HCT116 (cell line): ENCODE measurements at regions not wholly inside any gene's neighbourhood (a gene's known extent, or its start where the extent isn't known, plus 50 kb on each side); places are given as distances from the start of the nearest gene placed in this dataset.

Experiments
- ATAC-seq: fragments of 200-7000 bp; cut with Tn5 transposase; 2 replicates; pipeline ENCODE4 v1.9.1; 2020; ENCODE audit warnings: mild to moderate bottlenecking, moderate library complexity
- BruUV-seq: library from RNA; stranded (reverse); fragments of 400-500 nt; replicated peaks from 2 replicates; lab custom pipeline; 2021; lab: Mats Ljungman, UMichigan
- CTCF ChIA-PET: fragments of 300-600 bp; sonication (Branson Sonifier 250); formaldehyde crosslinking; loops from one replicate; lab custom pipeline; 2021; ENCODE audit warnings: antibody characterized with exemption; lab: Charles Lee
- POLR2A ChIA-PET: fragments of 300-600, 350-600 bp; sonication (Branson Sonifier 250); formaldehyde crosslinking; loops from one replicate; lab custom pipeline; 2021; ENCODE audit warnings: antibody characterized with exemption; lab: Charles Lee
- RAD21 ChIA-PET, 2 experiments: fragments of 300-600 bp; sonication (Branson Sonifier 250); formaldehyde crosslinking; loops; one replicate each; lab custom pipeline; 2023; ENCODE audit warnings: low total read pairs in 2 of 2; ENCODE audit not compliant: uncharacterized antibody in 2 of 2, unreplicated experiment in 2 of 2, low non-redundant PET in 1 of 2; lab: Charles Lee
- DNase-seq: peaks from one replicate; pipeline ENCODE4 v3.0.0-alpha.2; 2010; ENCODE audit warnings: low read depth, low spot score
- H2AFZ ChIP-seq: fragments of 200-600 bp; shearing (Covaris generic), sonication (generic); 2 replicates; pipeline ENCODE4 v1.6.1; 2017; ENCODE audit warnings: low read depth, mixed run types, mixed read lengths, antibody characterized with exemption, low read length; ENCODE audit not compliant: poor library complexity, severe bottlenecking
- H3K27ac ChIP-seq: 2 replicates; pipeline ENCODE4 v1.5.1; 2012; ENCODE audit warnings: low read depth, low read length
- H3K27me3 ChIP-seq: fragments of 200-600 bp; sonication (generic); 2 replicates; pipeline ENCODE4 v1.6.1; 2016; ENCODE audit warnings: mixed run types, low read length, mixed read lengths; ENCODE audit not compliant: insufficient read depth
- H3K36me3 ChIP-seq, 2 experiments: fragments of 200-500 bp in 1 of 2; fragments of 200-600 bp in 1 of 2; sonication (Bioruptor generic) in 1 of 2; sonication (generic) in 1 of 2; 2 replicates each; pipeline versions ENCODE4 v1.5.1 to v1.6.1; 2014 to 2016; ENCODE audit warnings: low read length in 2 of 2, inconsistent platforms in 1 of 2, mixed read lengths in 1 of 2, mixed run types in 1 of 2; ENCODE audit not compliant: insufficient read depth in 2 of 2, control insufficient read depth in 1 of 2
- H3K4me1 ChIP-seq, 2 experiments: fragments of 200-600 bp in 1 of 2; sonication (generic) in 1 of 2; 2 replicates each; pipeline versions ENCODE4 v1.5.1 to v1.6.1; 2012 to 2017; ENCODE audit warnings: low read length in 2 of 2, inconsistent platforms in 1 of 2, mild to moderate bottlenecking in 1 of 2, mixed read lengths in 1 of 2, mixed run types in 1 of 2, moderate library complexity in 1 of 2; ENCODE audit not compliant: insufficient read depth in 2 of 2, control insufficient read depth in 1 of 2
- H3K4me2 ChIP-seq: fragments of 200-600 bp; sonication (generic); 2 replicates; pipeline ENCODE4 v1.6.1; 2017; ENCODE audit warnings: mixed run types, low read length, mixed read lengths
- H3K4me3 ChIP-seq, 2 experiments: fragments of 200-600 bp in 1 of 2; sonication (generic) in 1 of 2; replicated peaks in 1 of 2; 2 replicates each; pipeline ENCODE4 v1.5.1; 2011 to 2016; ENCODE audit warnings: low read length in 2 of 2, control low read depth in 1 of 2, low read depth in 1 of 2, mild to moderate bottlenecking in 1 of 2, mixed read lengths in 1 of 2, mixed run types in 1 of 2
- H3K79me2 ChIP-seq: fragments of 200-600 bp; sonication (generic); 2 replicates; pipeline ENCODE4 v1.6.1; 2017; ENCODE audit warnings: mild to moderate bottlenecking, mixed run types, low read length, moderate library complexity, mixed read lengths; ENCODE audit not compliant: insufficient read depth
- H3K9ac ChIP-seq: fragments of 200-600 bp; sonication (generic); 2 replicates; pipeline ENCODE4 v1.6.1; 2016; ENCODE audit warnings: low read length, mixed read lengths
- H3K9me2 ChIP-seq: fragments of 200-600 bp; sonication (generic), shearing (Covaris generic); 2 replicates; pipeline ENCODE4 v1.6.1; 2017; ENCODE audit warnings: mixed run types, mild to moderate bottlenecking, moderate library complexity; ENCODE audit not compliant: insufficient read depth
- H3K9me3 ChIP-seq, 2 experiments: fragments of 200-500 bp in 1 of 2; fragments of 200-600 bp in 1 of 2; sonication (Bioruptor generic) in 1 of 2; sonication (generic) in 1 of 2; 2 replicates each; pipeline ENCODE4 v1.6.1; 2014 to 2017; ENCODE audit warnings: low read length in 2 of 2, mixed read lengths in 2 of 2, inconsistent platforms in 1 of 2, low read depth in 1 of 2, mild to moderate bottlenecking in 1 of 2, mixed run types in 1 of 2, moderate library complexity in 1 of 2; ENCODE audit not compliant: control insufficient read depth in 1 of 2, insufficient read depth in 1 of 2
- H4K20me1 ChIP-seq: fragments of 200-600 bp; sonication (generic), shearing (Covaris generic); 2 replicates; pipeline ENCODE4 v1.6.1; 2017; ENCODE audit warnings: mixed run types, mild to moderate bottlenecking, moderate library complexity; ENCODE audit not compliant: insufficient read depth
- CBX3 ChIP-seq: IDR thresholded peaks from 2 replicates; pipeline ENCODE4 v1.6.1; 2012; ENCODE audit warnings: low read depth
- CEBPB ChIP-seq: IDR thresholded peaks from 2 replicates; pipeline ENCODE4 v1.6.1; 2012; ENCODE audit warnings: low read depth
- EGR1 ChIP-seq: IDR thresholded peaks from 2 replicates; pipeline ENCODE4 v1.6.1; 2012; ENCODE audit warnings: low read depth
- ELF1 ChIP-seq: IDR thresholded peaks from 2 replicates; pipeline ENCODE4 v1.6.1; 2012; ENCODE audit warnings: low read depth, borderline replicate concordance
- EZH2 ChIP-seq: fragments of 200-600 bp; sonication (generic); IDR thresholded peaks from 2 replicates; pipeline ENCODE4 v1.6.1; 2017; ENCODE audit warnings: antibody characterized with exemption, mixed run types
- EZH2phosphoT487 ChIP-seq: fragments of 200-600 bp; IDR thresholded peaks from 2 replicates; pipeline ENCODE4 v1.6.1; 2018; ENCODE audit warnings: antibody characterized with exemption, borderline replicate concordance
- JUND ChIP-seq: IDR thresholded peaks from 2 replicates; pipeline ENCODE4 v1.6.1; 2012
- POLR2A ChIP-seq: IDR thresholded peaks from 2 replicates; pipeline ENCODE4 v1.7.0; 2011; ENCODE audit warnings: borderline replicate concordance; ENCODE audit not compliant: insufficient read depth, insufficient read length; ENCODE audit errors: extremely low read depth
- POLR2AphosphoS5 ChIP-seq: IDR thresholded peaks from 2 replicates; pipeline ENCODE4 v1.6.1; 2011; ENCODE audit warnings: mild to moderate bottlenecking, low read depth, low read length, moderate library complexity
- RAD21 ChIP-seq: IDR thresholded peaks from 2 replicates; pipeline ENCODE4 v1.6.1; 2012; ENCODE audit warnings: low read depth, mild to moderate bottlenecking
- SP1 ChIP-seq: IDR thresholded peaks from 2 replicates; pipeline ENCODE4 v1.6.1; 2012; ENCODE audit warnings: low read depth
- SRF ChIP-seq: IDR thresholded peaks from 2 replicates; pipeline ENCODE4 v1.6.1; 2012; ENCODE audit warnings: low read depth
- TCF7L2 ChIP-seq: IDR thresholded peaks from 2 replicates; pipeline ENCODE4 v1.7.0; 2011; ENCODE audit warnings: borderline replicate concordance, inconsistent platforms; ENCODE audit not compliant: insufficient read depth, insufficient read length; ENCODE audit errors: extremely low read depth
- YY1 ChIP-seq: IDR thresholded peaks from 2 replicates; pipeline ENCODE4 v1.6.1; 2011; ENCODE audit warnings: low read length, low read depth, moderate library complexity, mild to moderate bottlenecking; ENCODE audit not compliant: insufficient replicate concordance; ENCODE audit errors: extremely low read depth
- ZFX ChIP-seq: fragments of 450-650 bp; IDR thresholded peaks from 2 replicates; pipeline ENCODE4 v1.6.1; 2017
- ZNF274 ChIP-seq: fragments of 200-500 bp; sonication (Bioruptor generic); IDR thresholded peaks from 2 replicates; pipeline ENCODE4 v1.6.1; 2014; ENCODE audit warnings: mild to moderate bottlenecking, low read depth, low read length, inconsistent platforms
- intact Hi-C: fragments of 100-400 bp; cut with micrococcal nuclease; formaldehyde crosslinking; loops from 2 replicates; pipeline ENCODE4 v1.10.0; 2022
- TF ChIP-seq, protein P1 (sequence below): IDR thresholded peaks from 2 replicates; pipeline ENCODE4 v1.6.1; 2011; ENCODE audit warnings: mild to moderate bottlenecking, low read length, moderate library complexity; ENCODE audit not compliant: insufficient replicate concordance; ENCODE audit errors: extremely low read depth
- TF ChIP-seq, protein P2 (sequence below): IDR thresholded peaks from 2 replicates; pipeline ENCODE4 v1.6.1; 2012
- TF ChIP-seq, protein P3 (sequence below): IDR thresholded peaks from 2 replicates; pipeline ENCODE4 v1.6.1; 2012; ENCODE audit warnings: low read depth
- TF ChIP-seq, protein P4 (sequence below): IDR thresholded peaks from 2 replicates; pipeline ENCODE4 v1.6.1; 2012

DNA sequence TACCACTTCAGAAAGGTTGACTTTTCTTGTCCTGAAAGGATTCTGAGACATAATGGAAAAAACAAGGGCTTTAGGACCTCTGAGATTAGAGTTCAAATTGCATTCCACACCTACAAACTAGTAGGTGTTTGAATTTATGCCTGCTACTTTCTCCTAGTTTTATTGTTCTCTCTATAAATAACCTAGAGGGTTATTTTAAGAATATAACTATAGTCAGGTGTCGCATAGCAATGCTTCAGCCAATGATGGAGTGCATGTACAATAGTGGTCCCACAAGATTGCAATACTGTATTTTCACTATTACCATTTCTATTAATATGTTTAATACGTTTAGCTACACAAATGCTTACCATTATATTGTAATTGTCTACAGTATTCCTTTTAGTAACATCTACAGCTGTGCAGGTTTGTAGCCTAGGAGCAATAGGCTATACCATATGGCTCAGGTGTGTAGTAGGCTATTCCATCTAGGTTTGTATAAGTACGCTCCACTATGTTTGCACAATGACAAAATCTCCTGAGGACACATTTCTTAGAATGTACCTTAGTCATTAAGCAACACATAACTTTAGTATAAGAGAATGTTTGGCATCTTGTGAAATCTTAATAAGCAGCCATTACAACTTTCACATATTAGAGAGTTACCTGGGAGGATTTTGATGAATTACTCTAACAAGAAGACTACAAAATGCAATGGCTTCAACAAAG lies 1352.5 kb downstream of the ZPLD1 start:
- Histone ChIP-seq H3K27me3 (no peaks in the 10 kb centered on the region), H4K20me1 (no peaks in the 10 kb centered on the region), H3K9me3 (no peaks in the 10 kb centered on the region), H3K9ac (no peak overlapping the region), H3K4me1 (no peaks in the 10 kb centered on the region), H3K4me2 (no peak overlapping the region), H3K4me3 (no peak overlapping the region), H2AFZ (no peak overlapping the region), H3K27ac (no peak overlapping the region), H3K36me3 (no peaks in the 10 kb centered on the region), H3K79me2 (no peaks in the 10 kb centered on the region), H3K9me2 (no peaks in the 10 kb centered on the region)
- intact Hi-C loops, result no loop called here
- POLR2A ChIA-PET, result no interaction called here
- no TSS peak for BruUV-seq
- CTCF ChIA-PET, result no interaction called here
- TF ChIP-seq TCF7L2, result no peak
- no peak for TF ChIP-seq JUND
- no peak for TF ChIP-seq CBX3
- TF ChIP-seq ELF1, result no peak
- TF ChIP-seq SRF, result no peak
- TF ChIP-seq EZH2, result no peak
- TF ChIP-seq, protein P1, sequence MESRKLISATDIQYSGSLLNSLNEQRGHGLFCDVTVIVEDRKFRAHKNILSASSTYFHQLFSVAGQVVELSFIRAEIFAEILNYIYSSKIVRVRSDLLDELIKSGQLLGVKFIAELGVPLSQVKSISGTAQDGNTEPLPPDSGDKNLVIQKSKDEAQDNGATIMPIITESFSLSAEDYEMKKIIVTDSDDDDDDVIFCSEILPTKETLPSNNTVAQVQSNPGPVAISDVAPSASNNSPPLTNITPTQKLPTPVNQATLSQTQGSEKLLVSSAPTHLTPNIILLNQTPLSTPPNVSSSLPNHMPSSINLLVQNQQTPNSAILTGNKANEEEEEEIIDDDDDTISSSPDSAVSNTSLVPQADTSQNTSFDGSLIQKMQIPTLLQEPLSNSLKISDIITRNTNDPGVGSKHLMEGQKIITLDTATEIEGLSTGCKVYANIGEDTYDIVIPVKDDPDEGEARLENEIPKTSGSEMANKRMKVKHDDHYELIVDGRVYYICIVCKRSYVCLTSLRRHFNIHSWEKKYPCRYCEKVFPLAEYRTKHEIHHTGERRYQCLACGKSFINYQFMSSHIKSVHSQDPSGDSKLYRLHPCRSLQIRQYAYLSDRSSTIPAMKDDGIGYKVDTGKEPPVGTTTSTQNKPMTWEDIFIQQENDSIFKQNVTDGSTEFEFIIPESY, result no peak
- TF ChIP-seq, protein P2, sequence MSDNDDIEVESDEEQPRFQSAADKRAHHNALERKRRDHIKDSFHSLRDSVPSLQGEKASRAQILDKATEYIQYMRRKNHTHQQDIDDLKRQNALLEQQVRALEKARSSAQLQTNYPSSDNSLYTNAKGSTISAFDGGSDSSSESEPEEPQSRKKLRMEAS, result no peak
- no peak for TF ChIP-seq CEBPB
- TF ChIP-seq ZNF274, result no peak
- no peak for TF ChIP-seq POLR2AphosphoS5
- no peak for TF ChIP-seq RAD21
- TF ChIP-seq, protein P3, sequence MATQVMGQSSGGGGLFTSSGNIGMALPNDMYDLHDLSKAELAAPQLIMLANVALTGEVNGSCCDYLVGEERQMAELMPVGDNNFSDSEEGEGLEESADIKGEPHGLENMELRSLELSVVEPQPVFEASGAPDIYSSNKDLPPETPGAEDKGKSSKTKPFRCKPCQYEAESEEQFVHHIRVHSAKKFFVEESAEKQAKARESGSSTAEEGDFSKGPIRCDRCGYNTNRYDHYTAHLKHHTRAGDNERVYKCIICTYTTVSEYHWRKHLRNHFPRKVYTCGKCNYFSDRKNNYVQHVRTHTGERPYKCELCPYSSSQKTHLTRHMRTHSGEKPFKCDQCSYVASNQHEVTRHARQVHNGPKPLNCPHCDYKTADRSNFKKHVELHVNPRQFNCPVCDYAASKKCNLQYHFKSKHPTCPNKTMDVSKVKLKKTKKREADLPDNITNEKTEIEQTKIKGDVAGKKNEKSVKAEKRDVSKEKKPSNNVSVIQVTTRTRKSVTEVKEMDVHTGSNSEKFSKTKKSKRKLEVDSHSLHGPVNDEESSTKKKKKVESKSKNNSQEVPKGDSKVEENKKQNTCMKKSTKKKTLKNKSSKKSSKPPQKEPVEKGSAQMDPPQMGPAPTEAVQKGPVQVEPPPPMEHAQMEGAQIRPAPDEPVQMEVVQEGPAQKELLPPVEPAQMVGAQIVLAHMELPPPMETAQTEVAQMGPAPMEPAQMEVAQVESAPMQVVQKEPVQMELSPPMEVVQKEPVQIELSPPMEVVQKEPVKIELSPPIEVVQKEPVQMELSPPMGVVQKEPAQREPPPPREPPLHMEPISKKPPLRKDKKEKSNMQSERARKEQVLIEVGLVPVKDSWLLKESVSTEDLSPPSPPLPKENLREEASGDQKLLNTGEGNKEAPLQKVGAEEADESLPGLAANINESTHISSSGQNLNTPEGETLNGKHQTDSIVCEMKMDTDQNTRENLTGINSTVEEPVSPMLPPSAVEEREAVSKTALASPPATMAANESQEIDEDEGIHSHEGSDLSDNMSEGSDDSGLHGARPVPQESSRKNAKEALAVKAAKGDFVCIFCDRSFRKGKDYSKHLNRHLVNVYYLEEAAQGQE, result no peak
- TF ChIP-seq SP1, result no peak
- TF ChIP-seq ZFX, result no peak
- no peak for TF ChIP-seq POLR2A
- no peak for TF ChIP-seq EZH2phosphoT487
- TF ChIP-seq, protein P4, sequence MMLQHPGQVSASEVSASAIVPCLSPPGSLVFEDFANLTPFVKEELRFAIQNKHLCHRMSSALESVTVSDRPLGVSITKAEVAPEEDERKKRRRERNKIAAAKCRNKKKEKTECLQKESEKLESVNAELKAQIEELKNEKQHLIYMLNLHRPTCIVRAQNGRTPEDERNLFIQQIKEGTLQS, result no peak
- TF ChIP-seq YY1, result no peak
- no peak for TF ChIP-seq EGR1
- ATAC-seq (no peak), DNase-seq (no peak)
- RAD21 ChIA-PET, result no interaction called here
